HG02623 (cell line): ENCODE measurements at regions not wholly inside any gene's neighbourhood (a gene's known extent, or its start where the extent isn't known, plus 50 kb on each side); places are given as distances from the start of the nearest gene placed in this dataset.

ENCODE experiments used
- ATAC-seq: cut with Tn5 transposase; IDR thresholded peaks from one replicate; pipeline ENCODE4 v1.9.1; 2021; ENCODE audit warnings: moderate library complexity; ENCODE audit not compliant: unreplicated experiment

DNA sequence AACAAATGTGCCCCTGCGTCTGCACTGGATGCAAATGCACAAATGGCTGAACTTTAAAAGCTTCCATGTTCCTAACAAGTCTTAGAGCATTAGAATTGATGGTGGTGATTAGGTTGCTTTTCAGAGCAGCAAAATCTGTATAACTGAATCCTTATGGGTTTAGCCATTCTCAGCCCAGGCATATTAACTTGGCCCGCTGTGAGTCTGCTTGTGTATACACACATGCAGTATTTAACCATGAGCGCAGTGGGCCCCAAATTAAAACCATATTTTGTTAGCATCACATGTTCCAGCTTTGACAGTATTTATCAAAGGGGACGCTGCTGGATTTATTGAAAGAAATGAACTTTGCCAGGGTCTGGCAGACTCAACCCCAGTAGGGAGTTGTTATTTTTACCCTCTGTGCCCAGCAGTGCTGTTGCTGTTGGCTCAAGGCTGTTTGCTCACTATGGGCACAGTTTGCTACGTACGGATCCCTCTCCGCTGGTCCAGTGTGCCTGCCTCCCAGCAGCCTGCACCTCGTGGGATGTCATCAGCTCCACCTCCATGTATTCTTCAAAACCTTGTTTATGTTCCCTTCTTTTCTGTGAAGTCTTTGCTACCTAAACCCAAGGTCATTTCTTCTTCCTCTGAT, 144.7 kb downstream of the QRSL1 start:
- no peak for ATAC-seq

DNA sequence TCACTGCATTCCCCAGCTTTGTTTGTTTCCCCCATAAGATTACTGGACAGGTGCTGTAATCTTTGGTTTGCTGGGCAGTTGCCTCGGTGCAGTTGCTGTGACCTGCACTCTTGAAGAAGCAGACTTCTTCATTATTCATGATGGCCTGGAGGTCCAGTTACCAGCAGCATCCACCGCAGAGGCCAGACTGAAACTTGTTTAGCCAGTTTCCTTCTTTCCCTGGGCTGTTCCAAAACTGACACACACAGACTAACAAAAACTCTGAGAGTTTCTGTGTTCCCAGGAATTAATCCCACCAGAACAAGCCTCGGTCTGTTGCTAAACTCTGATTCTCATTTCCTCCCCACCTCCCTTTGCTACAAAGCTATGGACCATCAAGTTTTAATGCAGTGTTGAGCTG, 144.1 kb downstream of the QRSL1 start:
- ATAC-seq = no peak

DNA sequence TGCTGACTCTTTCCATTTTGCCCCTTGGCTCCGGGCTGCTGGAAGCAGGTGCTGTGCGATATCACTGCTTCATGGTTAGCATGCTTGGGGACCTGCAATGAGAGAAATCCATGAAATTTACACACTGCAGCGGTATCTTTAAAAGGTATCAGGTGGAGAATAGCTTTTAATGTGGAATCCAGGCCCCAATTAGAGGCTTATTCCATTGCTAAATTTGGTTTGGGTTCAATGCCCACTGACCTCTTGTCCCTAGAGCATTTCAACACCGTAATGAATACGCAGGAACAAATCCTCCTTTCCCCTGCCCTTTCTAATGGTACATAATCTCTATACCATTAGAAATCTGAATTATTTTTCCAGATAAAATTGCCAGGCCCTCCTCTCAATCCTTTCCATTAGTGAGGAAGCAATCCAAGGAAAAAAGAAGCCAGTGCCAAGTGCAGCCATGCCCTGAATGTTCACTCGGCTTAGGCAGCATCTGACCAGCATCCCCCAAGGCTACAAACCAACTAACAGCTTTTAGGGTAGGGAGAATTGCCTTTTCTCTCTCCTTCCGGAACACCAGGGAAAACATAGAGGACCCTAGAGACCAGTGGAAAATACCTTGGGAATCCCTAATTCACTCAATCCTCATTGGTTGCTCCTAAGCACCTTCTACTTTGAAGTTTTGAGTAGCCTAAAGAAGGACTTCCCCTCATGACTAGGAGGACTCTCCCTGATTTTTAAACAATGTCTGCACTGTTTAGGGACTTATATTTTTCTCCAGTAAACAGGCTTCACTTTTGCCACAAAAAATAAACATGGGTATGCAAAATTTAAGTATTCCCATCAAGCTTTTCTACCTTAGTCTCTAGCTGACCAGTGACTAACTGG, 143.1 kb downstream of the QRSL1 start:
- no peak for ATAC-seq

DNA sequence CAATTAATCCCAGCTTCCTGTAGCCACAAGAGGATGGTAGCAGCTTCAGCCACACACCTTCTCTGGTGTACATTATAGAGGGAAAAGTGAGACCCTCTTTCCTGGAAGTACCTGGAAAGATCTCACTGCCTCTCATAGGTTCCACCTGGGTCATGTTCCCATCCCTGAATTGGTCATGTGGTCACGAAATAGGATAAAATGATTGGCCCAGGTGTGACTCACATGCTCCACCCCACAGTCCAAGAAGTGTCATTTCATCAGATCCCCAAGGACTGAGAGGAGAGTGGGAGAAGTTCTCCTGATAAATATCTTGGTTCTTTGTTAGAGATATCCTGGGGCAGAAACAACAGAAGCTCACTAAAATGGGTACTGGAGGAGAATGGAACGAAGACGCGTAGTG, 142.4 kb downstream of the QRSL1 start:
- no peak for ATAC-seq

DNA sequence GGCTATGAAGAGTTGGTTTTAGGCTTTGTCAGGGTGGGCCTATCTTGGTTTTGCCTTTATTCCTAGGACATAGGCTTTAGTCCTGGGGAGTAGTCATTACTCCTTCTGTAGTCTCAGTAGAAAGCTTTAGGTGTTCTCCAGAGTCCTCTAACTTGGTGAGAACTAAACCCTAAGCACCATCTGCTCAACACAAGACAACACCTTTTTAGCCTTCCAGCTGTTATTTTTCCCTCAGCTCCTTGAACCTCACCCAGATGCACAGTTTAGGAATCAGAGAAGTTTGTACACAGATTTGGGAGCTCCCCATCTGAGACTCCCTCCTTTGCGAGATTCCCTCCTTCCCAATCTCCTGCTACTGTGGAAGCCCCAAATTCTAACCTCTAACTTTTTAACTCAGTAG, 141.3 kb downstream of the QRSL1 start:
- no peak for ATAC-seq

DNA sequence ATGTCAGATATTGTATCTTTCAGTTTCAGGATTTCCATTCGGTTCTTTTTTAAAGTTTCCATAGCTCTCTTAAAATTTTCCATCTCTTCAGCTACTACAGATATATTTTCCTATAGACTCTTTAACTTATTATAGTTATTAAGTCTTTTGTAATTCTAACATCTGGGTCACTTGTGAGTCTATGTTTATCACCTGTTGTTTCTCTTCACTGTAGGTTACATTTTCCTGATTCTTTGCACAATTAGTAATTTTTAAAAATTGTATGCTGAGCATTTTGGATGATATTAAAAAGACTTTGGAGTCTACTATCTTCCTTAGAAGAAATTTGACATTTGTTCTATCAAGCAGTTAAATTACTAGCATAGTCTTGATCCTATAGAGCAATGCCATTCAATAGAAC, 140.7 kb downstream of the QRSL1 start:
- ATAC-seq = no peak

DNA sequence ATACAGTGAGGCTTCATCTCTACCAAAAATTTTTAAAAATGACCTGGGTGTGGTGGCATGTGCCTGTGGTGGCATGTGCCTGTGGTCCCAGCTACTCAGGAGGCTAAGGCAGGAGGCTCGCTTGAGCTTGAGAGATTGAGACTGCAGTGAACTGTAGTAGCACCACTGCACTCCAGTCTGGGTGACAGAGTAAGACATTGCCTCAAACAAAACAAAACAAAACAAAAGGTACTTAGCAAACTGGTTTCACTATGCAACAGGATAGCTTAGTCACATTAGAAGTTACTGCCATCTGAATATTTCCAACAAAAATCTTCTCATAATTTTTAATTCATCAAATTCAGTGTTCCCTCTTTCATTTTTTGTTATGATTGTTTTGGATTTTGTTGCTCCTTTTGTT, 137.9 kb downstream of the QRSL1 start:
- ATAC-seq = no peak

DNA sequence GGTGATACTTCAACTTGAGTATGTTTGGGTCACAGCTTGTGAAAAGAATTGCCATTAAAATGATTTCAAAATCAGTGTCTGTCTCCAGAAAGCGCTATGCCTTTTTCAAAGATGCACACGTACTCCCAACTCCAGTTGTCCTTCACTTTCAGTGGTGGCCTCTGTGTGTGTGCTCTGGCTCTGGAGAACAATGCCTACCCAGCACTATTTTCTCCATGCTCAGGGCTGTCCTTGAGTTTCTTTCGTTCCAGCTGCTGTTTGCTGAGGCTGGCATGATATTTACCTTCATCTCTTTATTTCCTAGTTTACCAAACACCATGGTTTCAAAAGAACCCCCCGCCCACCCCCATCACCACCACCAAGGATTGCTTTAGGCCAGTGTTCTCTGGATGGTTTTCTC, 136.8 kb downstream of the QRSL1 start:
- ATAC-seq = no peak

DNA sequence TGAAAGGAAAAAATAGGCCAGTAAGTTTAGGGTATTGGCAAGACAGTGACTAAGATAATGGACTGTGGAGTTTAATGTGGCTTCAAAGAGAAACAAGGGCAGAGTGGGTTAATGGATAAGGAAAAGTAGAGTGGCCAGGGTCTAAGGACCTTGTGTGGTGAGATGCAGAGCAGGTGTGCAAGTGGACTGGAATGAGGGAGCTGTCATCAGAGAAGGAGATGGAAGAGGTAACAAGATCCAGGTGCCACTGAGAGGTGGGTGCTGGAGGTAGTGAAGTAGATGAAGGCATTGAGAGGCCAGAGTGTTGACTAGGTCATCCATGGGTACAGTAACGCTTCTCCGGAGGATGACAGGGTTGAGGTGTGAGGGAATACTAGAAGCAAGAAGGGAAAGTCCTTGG, 136.1 kb downstream of the QRSL1 start:
- ATAC-seq = no peak

DNA sequence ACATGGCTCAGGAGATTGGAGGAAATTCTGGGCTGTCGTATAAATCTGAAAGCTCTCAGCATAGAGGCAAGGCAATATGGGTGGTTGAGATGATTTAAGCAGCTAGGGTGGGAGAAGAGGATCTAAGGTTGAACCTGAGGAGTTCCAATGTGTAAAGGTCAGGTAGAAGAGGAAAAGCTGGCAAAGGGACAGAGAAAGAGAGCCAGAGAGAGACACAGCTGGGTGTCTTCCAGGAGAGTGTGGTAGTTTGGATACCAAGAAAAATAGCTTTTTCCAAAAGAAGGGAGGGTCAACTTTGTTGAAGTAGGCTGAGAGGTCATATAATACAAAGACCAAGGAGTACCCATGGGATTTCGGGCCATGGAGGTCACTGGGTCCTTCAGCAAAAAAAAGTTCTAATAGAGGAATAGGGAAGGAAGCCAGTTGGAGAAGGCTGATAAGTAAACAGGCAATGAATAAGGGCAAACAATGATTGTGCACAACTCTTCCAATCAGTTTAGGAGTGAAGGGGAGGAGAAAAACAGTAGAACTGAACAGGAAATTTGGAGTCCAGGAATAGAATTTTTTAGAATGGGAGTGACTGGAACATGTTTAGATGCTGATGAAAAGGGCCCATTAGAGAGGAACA, 135.1 kb downstream of the QRSL1 start:
- ATAC-seq = no peak

DNA sequence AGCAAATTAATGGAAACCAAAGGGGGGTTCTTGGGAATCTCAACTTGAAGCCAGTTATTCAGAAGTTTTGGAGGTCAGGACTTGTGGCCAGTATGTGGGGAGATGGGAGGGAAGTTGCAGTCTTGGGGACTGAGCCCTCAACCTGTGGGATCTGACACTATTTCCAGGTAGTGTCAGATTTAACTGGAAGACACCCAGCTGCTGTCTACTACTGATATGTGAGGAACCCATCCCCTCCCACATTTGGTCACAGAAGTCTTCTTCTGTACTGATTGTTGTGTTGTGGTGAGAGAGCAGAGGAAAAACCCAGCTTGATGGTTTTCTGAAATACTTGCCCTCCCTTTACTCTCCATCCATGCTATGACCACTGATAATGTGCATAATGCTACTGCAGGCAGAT, 134.0 kb downstream of the QRSL1 start:
- no peak for ATAC-seq

DNA sequence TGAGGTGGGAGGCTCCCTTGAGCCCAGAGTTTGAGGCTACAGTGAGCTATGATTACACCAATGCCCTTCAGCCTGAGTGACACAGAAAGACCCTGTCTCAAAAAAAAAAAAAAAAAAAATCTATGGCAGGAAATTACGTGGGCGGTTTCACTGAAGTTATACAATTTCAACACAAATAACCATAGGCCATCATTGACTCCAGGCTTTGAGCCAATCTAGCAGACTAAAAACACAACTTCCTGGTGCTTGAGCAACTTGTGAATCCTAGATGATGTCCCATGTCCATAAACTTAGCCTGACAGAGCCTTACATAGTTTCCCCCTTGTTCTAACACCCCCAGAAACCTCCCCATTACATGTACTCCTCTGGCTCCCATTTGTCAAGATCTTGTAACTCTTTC, 131.8 kb downstream of the QRSL1 start:
- ATAC-seq = no peak

DNA sequence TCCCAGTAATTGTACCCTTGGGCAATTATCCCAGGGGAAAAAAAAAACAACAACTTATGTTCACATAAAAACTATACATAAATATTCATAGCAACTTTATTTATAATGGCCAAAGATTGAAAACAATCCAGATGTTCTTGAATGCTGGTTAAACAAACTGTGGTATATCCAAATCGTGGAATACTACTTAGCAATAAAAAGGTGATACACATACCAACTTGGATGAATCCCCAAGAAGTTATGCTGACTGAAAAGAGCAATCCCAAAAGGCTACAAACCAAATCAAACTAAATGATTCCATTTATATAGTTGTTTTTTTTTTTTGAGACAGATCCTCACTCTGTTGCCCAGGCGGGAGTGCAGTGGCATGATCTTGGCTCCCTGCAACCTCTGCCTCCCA, 129.7 kb downstream of the QRSL1 start:
- ATAC-seq = no peak

DNA sequence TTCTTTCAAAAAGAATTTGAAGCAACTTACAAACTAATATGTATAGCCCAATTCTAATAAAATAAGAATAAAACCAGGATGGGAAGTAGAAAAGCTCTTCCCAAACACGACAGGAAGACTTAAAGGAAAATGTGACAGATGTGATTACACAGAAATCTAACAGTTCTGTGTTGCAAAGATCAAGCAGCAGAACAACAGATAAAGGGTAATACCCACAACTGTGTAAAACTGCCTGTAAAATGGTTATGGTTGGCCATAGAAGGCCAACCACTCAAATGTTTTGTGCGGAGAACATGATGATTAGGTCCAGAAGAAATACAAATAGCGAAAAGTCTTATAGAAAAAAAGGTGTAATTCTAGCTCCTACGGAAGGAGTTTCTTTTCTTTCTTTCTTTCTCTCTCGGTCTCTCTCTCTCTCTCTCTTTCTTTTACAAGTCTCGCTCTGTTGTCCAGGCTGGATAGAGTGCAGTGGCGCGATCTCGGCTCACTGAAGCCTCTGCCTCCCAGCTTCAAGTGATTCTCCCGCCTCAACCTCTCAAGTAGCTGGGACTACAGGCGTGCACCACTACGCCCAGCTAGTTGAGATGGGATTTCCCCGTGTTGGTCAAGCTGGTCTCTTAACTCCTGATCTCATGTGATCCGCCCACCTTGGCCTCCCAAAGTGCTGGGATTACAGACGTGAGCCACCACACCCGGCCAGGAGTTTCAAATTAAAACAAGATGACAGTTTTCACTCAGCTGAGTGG, 128.5 kb downstream of the QRSL1 start:
- ATAC-seq = no peak

DNA sequence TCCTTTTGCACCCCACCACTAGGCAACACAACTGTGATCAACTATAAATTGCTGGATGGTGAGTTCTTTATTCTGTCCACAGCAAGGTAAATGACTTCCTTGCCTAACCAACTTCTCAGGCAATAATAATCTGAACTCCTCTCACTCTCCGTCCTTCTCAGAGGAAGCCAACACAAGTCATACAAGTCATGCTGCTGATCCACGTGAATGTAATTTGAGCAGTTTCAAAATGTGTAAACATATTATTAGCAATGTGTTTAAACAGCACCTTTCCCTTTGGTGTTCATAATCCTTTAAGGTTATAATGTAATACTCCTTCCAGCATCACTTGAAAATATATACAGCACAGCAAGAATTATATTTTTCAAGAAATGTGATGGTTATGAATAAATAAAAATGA, 127.9 kb downstream of the QRSL1 start:
- ATAC-seq = no peak

DNA sequence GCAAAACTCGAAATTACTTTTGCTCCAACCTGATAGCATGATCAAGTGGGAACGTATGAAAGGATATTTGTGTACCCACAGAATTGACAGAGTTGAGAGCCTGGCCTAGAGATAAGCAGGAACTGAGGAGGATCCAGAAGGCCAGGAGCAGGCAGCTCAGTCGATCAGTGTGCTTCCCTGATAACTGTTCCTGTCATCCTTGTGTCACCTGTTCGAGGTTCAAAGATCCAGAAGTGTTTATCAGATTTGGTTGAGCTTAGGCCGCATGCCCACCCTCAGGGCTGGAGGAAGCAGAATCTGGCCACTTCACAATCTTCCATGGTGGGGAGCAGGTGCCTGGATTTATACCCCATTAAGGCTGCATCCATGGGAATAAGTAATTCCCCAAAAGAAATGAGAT, 124.8 kb downstream of the QRSL1 start:
- ATAC-seq = no peak

DNA sequence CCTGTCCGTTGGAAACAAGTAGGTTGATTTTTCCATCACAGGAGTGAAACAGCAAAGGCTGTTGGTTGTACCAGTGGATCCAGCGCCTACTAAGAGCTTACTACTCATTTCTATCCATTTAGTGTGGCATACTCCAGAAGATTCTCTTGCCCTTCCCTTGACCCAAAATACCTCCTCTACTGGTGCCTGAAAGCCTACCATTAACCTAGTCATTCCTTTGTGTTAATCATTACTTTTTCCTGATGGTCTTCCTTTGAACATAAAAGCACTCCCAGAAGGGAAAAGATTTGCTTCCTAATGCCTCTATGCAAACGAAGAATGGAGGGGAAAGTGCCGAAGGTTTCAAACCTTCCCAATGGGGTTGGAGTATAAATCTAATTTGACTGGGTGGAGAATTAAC, 123.3 kb downstream of the QRSL1 start:
- no peak for ATAC-seq

DNA sequence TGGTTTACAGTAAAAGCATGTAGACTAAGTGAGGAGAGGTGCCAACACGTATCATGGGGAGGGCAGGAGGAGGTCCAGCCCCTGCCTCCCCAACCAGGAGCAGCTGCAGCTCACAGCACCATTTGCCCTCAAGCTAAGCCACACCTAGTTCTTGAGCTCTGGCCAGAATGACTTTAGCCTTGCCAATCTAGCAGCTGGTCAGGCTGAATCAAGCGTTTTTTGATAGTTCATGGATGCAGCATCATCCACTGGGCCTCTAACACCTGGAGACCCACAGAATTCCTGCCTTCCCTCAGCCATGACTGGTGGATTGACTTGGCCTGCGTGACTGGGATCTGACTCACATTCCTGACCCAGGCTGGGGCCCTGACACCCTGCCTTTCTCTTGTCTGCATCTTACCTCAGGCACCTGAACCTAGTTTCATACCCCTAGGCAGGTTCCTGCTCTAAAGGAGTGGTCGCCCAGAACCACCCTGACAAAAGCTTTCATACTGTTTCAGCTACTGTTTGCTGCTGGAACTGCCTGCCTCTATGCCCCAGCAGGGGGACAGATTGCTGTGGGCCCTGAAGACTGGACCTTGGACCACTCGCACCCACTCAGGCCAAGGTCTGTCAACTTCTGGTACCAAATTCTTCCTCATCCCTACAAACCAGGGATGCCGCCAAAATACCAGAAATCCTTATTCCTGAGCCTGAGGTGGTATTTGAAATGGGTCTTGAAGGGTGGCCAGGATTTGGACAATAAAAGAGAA, 122.3 kb downstream of the QRSL1 start:
- ATAC-seq = no peak

DNA sequence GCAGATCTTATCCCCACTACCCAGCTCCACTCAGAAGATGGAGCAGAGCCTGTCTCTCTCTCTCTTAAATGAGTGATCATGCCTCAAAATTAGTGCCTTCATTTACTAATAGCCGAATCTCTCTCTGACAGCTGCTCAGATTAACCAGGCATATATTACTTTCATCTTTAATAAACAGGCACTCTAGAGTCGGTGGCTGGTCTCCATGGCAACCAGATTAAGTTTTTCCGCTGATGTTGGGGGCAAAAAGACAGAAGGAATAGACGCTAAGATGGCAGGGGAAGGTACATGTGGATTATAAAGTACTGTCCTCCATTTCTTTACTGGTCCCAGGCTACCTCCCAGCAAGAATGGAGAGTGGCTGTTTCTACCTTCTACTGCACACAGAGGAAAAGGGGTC, 121.6 kb downstream of the QRSL1 start:
- no peak for ATAC-seq

DNA sequence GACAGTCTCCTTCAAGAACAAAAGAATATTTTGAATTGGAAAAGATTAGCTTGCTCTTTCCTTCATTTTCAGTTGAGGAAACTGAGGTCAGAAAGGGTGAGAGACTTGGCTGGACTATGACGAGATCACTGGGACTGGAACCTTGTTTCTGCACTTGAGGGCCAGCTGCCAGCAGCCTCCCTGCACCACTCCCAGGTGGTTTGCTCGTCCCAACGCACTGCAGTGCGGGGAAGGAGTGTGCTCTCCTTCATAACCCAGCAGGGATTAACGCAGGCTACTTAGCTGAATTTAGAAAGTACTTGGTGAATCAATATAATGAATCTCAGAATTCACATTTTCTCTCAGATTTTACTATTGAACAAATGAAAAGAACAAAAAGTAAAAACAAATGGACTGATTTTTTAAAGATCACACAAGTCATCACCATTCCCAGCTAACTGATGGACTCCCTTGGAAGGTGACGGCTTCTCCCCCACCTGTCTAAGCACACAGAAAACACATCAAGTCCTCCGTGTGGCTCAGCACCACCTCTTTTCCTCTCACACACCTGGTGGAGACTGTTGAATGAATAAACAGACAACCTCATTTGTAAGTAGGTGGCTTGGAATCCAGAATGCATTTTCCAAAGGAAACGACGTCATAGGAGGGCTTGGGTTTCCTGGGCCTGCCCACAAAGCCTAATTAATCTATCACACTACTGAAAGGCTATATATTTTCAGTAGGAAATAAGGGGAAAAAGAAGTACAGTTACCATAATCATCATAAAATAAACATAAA, 121.0 kb downstream of the QRSL1 start:
- ATAC-seq = no peak
